HG03439 (cell line): ENCODE measurements at regions not wholly inside any gene's neighbourhood (a gene's known extent, or its start where the extent isn't known, plus 50 kb on each side); places are given as distances from the start of the nearest gene placed in this dataset.
"Not testable (repeated sequence)": the region's sequence is repeated elsewhere in the genome, so short reads cannot be mapped to it uniquely, and the experiment has no call there.

Experiments
- ATAC-seq: cut with Tn5 transposase; IDR thresholded peaks from one replicate; pipeline ENCODE4 v1.9.1; 2021; ENCODE audit warnings: mild to moderate bottlenecking, moderate library complexity; ENCODE audit not compliant: unreplicated experiment

DNA sequence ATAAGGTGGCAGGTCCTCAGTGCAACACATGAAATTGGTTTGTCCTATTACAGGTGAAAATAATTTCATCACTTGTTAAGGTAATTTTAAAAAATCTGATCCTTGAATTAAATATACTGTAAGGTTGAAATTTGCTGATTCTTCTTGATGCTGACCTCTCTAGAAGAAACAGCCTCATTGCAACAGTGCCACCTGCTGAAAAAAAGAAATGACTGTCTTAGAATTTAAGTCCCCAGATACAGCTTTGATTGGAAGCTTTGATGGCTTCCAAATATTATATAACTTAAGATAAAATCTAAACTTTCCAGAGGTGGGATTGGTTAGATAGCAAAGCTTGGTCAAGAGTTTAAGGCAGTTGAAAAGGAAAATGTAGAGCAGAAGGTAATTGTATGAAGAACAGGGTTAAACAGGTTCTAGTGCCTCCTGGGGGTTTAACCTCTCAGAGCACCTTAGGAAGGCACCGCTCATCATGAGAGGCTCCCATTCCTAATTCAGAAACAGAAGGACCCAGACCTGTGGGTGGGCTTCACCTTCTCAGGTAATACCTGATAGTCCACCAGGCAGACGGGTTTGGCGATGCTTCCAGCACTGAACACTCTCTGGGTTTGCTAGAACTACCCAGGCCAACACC, 401.0 kb downstream of the PAX1 start:
- no peak for ATAC-seq

GRCh38 chr20:22101606-22102005, 396.1 kb downstream of the PAX1 start:
- ATAC-seq = no peak

DNA sequence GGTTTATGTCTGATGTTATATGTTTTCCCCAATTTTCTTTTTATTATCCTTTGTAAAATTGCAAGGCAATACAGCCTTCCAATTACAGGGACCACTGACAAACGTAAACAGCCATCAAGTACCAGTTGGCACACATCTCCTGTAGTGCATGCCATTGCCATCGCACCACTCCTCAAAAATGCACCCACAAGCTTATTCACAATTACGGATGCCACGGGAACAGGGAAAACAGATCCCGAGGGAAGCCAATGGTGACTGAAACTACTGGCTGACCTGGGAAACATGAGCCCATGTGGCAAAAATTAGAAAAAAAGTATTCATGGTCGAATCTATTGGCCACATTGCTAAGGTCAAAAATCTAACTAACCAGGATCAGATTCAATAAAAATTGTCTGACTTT, 395.2 kb downstream of the PAX1 start:
- no peak for ATAC-seq

- ATAC-seq = no peak
These were observed 393.9 kb downstream of the PAX1 start for GRCh38 chr20:22099348-22099747.

GRCh38 chr20:22098511-22098910, 393.0 kb downstream of the PAX1 start:
- ATAC-seq = no peak

- no peak for ATAC-seq
These were observed 387.7 kb downstream of the PAX1 start for GRCh38 chr20:22093122-22093521.

GRCh38 chr20:22088882-22089281, 383.4 kb downstream of the PAX1 start:
- no peak for ATAC-seq

DNA sequence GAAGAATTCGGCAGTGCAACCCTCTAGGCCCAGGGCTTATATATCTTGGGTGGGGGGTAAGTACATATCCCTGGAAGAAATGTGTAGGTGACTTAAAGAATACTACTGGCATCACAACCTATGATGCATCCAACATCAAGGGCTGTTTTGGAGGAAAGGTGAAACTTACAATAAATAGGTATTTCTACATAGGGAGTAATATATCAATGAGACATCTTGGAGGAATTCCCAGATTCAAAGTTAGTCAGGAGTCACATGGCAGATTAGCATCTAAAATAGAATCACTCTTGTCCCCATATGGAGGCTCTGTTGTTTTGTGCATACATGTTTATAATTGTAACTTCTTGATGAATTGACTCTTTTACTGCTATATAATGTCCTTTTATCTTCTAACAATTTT, 375.5 kb downstream of the PAX1 start:
- no peak for ATAC-seq

- ATAC-seq = no peak
These were observed 369.2 kb downstream of the PAX1 start for GRCh38 chr20:22074635-22075034.

- no peak for ATAC-seq
These were observed 366.4 kb downstream of the PAX1 start for GRCh38 chr20:22071841-22072240.

DNA sequence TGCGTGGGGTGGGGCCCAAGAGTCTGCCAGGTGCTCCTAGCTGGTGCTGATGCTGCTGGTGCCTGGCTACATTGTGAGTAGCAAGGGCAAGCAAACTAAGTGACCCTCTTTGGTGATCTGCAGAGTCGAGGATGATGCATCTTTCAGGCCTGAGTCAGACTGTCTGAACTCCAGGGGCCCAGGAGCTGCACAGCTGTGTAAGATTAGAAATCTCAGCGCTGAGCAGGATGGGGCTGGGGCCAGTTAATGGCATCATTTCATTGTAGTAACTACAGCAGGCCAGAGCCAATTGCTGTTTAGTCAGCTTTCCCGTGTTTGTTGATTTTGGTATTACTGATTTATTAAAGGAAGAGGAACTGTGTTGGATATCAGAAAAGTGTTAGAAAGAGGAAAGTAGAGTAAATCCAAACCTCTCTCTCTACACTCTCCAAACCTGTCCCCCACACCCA, 365.2 kb downstream of the PAX1 start:
- ATAC-seq = no peak

DNA sequence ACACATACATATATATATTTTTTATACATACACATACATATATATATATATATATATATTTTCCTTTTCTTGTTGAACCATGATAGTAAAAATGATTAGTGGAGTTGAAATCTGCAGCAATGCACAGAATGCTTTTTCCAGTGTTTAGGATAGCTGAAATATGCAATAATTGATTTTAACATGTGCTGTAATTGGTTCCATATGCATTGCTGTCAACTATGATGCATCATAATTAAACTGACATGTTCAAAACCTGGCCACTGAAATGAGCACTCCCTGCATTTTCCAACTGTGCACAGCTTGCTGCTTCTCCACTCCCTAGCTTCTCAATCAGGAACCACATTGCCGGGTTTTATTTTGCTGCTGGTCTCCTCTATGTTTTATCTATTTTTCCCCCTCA, 358.3 kb downstream of the PAX1 start:
- no peak for ATAC-seq

DNA sequence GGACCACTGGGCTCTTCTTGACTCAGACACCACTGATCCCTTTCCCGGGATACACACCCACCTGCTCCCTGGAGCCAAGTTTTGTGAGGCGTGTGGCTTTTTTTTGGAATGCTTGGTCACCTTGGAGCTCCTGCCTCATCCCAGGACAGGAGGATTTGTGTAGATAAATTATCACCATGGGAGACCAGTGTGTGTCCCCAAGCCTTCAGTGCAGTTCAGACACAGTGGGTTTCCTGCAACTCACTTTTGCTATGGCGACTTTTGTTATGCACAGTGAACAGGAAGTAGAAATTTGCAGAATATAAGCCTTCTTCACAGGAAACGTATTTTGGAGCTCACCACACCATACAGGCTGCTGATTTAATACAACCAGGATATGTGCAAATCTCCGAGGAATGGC, 357.4 kb downstream of the PAX1 start:
- ATAC-seq = no peak

GRCh38 chr20:22060610-22061009, 355.1 kb downstream of the PAX1 start:
- ATAC-seq = no peak

DNA sequence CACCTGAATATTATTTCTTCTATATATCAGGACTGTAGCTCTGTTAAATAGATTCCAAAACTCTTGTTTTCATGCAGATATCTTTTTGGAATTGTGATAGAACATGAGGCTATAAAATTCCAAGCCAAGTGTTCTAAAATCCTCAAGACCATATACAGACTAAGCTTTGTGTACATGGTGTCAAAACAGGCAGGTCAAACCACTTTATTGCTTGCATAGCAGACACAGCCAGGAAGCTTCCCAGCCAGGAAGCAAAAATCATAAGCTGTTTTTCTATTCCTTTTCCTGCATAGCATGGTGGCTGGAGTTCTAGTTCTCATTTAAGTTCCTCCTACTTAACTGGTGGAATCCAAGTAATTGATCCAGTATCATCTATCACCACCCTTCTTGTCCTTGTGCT, 353.3 kb downstream of the PAX1 start:
- ATAC-seq = no peak

DNA sequence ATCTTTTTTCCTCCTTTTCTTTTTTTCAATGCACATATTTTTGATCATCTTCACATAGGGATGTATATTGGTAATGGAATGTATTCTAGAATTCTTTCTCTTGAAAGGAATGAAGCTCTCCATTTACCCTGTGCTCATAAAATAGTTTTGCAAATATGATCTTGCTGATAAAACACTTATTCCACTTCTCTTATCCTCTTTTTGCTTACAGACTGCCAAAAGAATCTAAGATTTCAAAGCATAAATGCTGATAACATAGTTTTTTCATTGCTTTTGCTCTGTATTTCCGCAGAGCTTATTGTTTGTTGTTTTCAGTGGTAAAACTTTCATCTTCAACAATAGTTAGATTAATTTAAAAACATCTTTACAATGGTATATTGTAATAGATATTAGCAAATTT, 350.5 kb downstream of the PAX1 start:
- ATAC-seq = no peak

DNA sequence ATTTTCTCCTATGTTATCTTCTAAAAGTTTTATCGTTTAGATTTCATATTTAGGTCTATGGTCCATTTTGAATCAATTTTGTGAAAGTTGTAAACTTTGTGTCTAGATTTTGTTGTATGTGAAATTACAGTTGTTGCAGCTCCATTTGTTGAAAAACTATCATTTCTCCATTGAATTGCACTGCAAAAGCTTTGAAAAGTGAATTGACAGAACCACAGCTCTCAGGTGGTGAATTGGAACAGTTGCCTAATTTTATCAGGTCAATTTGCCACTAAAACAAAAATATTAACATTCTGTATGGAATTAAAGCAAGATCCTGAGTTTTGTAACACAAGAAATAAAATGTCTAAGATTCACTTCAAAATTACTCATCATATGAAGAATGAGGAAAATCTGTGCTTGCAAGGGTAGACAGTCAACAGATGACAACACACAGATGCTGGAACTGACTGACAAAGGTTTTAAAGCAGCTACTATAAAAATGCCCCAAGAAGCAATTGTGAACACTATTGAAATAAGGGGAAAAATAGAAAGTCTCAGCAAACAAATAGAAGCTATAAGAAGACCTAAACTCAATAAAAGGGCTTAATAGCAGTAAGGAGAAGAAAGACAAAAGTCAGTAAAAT, 346.7 kb downstream of the PAX1 start:
- ATAC-seq = no peak

GRCh38 chr20:22045956-22046507, 340.6 kb downstream of the PAX1 start:
- not testable (repeated sequence) for ATAC-seq

DNA sequence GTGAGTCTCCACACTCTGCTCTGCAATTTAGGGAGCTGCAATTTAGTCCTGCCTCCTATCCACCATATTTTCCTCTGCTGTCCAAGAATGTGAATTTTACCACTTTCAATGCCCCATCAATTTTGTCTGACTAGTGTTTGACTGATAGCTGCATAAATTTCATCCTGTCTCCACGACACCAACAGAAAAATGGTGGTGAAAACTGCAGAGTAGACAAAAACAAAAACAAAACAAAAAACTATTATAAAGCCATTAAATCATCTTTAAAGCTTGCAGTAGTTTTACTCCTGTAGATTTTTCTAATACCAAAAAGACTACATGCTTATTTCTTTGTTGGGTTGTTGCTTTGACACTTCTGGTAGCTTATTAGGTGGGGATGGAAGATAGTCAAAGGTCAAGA, 322.0 kb downstream of the PAX1 start:
- no peak for ATAC-seq

DNA sequence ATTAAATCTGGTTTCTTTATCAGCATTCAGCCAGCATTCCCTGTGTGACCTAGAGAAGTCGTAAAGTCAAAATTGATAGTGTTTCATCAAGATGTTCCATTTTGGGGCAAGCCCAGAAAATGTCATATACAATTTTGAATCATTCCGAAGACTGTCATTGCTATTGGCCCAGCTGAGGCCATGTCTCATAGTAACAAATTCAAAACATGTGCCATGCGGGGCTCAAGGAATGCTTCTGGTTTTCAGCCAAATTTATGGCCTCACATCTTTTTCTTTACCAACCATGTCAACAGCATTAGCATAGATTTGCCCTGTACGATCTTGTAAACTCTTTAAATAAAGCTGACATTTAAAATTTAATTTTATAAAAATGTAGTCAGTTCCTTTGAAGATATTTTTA, 314.7 kb downstream of the PAX1 start:
- ATAC-seq = no peak

DNA sequence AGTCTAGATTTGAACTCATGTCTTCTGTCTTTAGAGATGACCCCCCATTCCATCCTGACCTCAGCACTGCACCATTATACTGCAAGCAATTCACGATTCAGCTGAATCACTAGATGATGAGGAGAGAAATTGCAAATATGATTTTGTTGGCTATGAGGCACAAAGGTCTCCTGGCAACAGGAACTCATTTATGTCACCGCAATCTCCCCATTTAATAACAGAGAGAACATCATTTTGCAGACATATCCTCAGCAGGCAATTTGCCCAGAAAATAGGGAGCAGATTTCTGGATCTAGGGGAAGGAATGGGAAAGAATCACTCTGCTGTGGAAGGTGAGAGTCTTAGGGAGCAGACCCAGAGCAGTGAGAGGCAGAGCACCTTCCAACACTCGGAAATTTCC, 303.0 kb downstream of the PAX1 start:
- no peak for ATAC-seq

DNA sequence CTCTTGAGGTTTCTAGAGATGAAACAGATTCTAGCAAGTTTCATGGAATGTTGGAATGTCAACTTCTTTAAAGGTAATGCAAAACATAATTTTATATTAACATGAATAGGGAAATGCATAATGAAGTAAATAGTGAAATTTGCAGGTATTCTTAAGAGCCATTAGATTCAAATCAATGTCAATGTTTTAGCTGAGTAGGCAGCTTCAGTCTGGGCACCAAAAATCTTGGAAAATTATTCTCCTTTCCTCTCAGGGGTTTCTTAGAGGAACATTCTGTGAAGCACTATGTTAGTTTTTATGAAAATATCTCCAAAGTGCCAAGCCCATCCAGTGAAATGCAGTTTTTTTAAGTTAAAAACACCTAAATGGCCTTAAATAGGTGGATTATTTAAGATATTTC, 300.8 kb downstream of the PAX1 start:
- no peak for ATAC-seq

- ATAC-seq = no peak
These were observed 300.1 kb downstream of the PAX1 start for GRCh38 chr20:22005535-22005934.
